Stimulated activated CD4-positive, alpha-beta T cell treated with anti-CD3 and anti-CD28 coated beads, Interleukin-12 subunit alpha, Interleukin-12 subunit beta, amount 100 ng/mL, for 24 hours (primary cell): ENCODE measurements at regions not wholly inside any gene's neighbourhood (a gene's known extent, or its start where the extent isn't known, plus 50 kb on each side); places are given as distances from the start of the nearest gene placed in this dataset.

Experiments used
- DNase-seq, 2 experiments: peaks; one replicate each; pipeline ENCODE4 v3.0.0-alpha.2; 2020; ENCODE audit warnings: low read depth in 2 of 2

GRCh38 chr9:1490341-1491232, 440.4 kb downstream of the DMRT2 start:
- no peak for DNase-seq

GRCh38 chr9:1492156-1492555, 442.0 kb downstream of the DMRT2 start:
- no peak for DNase-seq

GRCh38 chr9:1495282-1496030, 445.3 kb downstream of the DMRT2 start:
- DNase-seq: no peak

GRCh38 chr9:1505489-1505888, 455.3 kb downstream of the DMRT2 start:
- DNase-seq: no peak

- DNase-seq: no peak
Measured at GRCh38 chr9:1510712-1511111, 460.6 kb downstream of the DMRT2 start.

GRCh38 chr9:1513105-1513504, 462.9 kb downstream of the DMRT2 start:
- no peak for DNase-seq

GRCh38 chr9:1514250-1514649, 464.1 kb downstream of the DMRT2 start:
- DNase-seq: no peak

- no peak for DNase-seq
Measured at GRCh38 chr9:1514776-1515363, 464.7 kb downstream of the DMRT2 start.

GRCh38 chr9:1515557-1515956, 465.4 kb downstream of the DMRT2 start:
- DNase-seq: no peak

- no peak for DNase-seq
Measured at GRCh38 chr9:1521547-1521946, 471.4 kb downstream of the DMRT2 start.

- no peak for DNase-seq
Measured at GRCh38 chr9:1522219-1522767, 472.1 kb downstream of the DMRT2 start.

- no peak for DNase-seq
Measured at GRCh38 chr9:1528456-1528855, 478.3 kb downstream of the DMRT2 start.

- DNase-seq: no peak
Measured at GRCh38 chr9:1530696-1531095, 480.5 kb downstream of the DMRT2 start.

GRCh38 chr9:1531424-1531823, 481.3 kb downstream of the DMRT2 start:
- DNase-seq: no peak

GRCh38 chr9:1532171-1532570, 482.0 kb downstream of the DMRT2 start:
- no peak for DNase-seq

- no peak for DNase-seq
Measured at GRCh38 chr9:1535051-1535450, 480.1 kb upstream of the SMARCA2 start.

GRCh38 chr9:1535599-1535998, 479.5 kb upstream of the SMARCA2 start:
- DNase-seq: no peak

GRCh38 chr9:1536522-1537170, 478.5 kb upstream of the SMARCA2 start:
- no peak for DNase-seq

- DNase-seq: no peak
Measured at GRCh38 chr9:1538301-1538700, 476.8 kb upstream of the SMARCA2 start.

- DNase-seq: no peak
Measured at GRCh38 chr9:1539216-1539615, 475.9 kb upstream of the SMARCA2 start.

GRCh38 chr9:1550636-1551035, 464.5 kb upstream of the SMARCA2 start:
- no peak for DNase-seq
